Activated T-cell treated with anti-CD3 and anti-CD28 coated beads for 24 hours (primary cell): ENCODE measurements at regions not wholly inside any gene's neighbourhood (a gene's known extent, or its start where the extent isn't known, plus 50 kb on each side); places are given as distances from the start of the nearest gene placed in this dataset.
"Not testable (repeated sequence)": the region's sequence is repeated elsewhere in the genome, so short reads cannot be mapped to it uniquely, and the experiment has no call there.

Experiments
- DNase-seq: peaks from one replicate; pipeline ENCODE4 v3.0.0-alpha.2; 2020; ENCODE audit warnings: low read depth

- not testable (repeated sequence) for DNase-seq
These were observed 78.3 kb upstream of the SFSWAP start for GRCh38 chr12:131632652-131633023.

- not testable (repeated sequence) for DNase-seq
These were observed 77.3 kb upstream of the SFSWAP start for GRCh38 chr12:131633610-131634009.

- no peak for DNase-seq
These were observed 76.9 kb upstream of the SFSWAP start for GRCh38 chr12:131634037-131634436.

- DNase-seq, result not testable (repeated sequence)
These were observed 75.9 kb upstream of the SFSWAP start for GRCh38 chr12:131635012-131635411.

- no peak for DNase-seq
These were observed 75.3 kb upstream of the SFSWAP start for GRCh38 chr12:131635491-131636122.

GRCh38 chr12:131636266-131636665 is 74.6 kb upstream of the SFSWAP start:
- no peak for DNase-seq

GRCh38 chr12:131636940-131637750 is 73.7 kb upstream of the SFSWAP start:
- no peak for DNase-seq

GRCh38 chr12:131637986-131638385 is 72.9 kb upstream of the SFSWAP start:
- DNase-seq, result no peak

GRCh38 chr12:131639270-131639940 is 71.5 kb upstream of the SFSWAP start:
- no peak for DNase-seq

- no peak for DNase-seq
These were observed 70.4 kb upstream of the SFSWAP start for GRCh38 chr12:131640525-131640924.

GRCh38 chr12:131641315-131641714 is 69.6 kb upstream of the SFSWAP start:
- DNase-seq, result no peak

GRCh38 chr12:131642101-131642540 is 68.8 kb upstream of the SFSWAP start:
- DNase-seq, result no peak

GRCh38 chr12:131642771-131643170 is 68.1 kb upstream of the SFSWAP start:
- no peak for DNase-seq

- no peak for DNase-seq
These were observed 67.0 kb upstream of the SFSWAP start for GRCh38 chr12:131643631-131644452.

- no peak for DNase-seq
These were observed 66.4 kb upstream of the SFSWAP start for GRCh38 chr12:131644481-131644880.

GRCh38 chr12:131644917-131645316 is 66.0 kb upstream of the SFSWAP start:
- DNase-seq, result not testable (repeated sequence)

- DNase-seq, result not testable (repeated sequence)
These were observed 65.3 kb upstream of the SFSWAP start for GRCh38 chr12:131645557-131645956.

GRCh38 chr12:131646444-131646843 is 64.4 kb upstream of the SFSWAP start:
- DNase-seq, result not testable (repeated sequence)

- DNase-seq, result no peak
These were observed 63.2 kb upstream of the SFSWAP start for GRCh38 chr12:131647667-131648066.

GRCh38 chr12:131655469-131656174 is 55.3 kb upstream of the SFSWAP start:
- DNase-seq, result not testable (repeated sequence)

GRCh38 chr12:131656796-131657195 is 54.1 kb upstream of the SFSWAP start:
- DNase-seq, result not testable (repeated sequence)
